HG03469 (cell line): ENCODE measurements at regions not wholly inside any gene's neighbourhood (a gene's known extent, or its start where the extent isn't known, plus 50 kb on each side); places are given as distances from the start of the nearest gene placed in this dataset.
"Not testable (repeated sequence)": the region's sequence is repeated elsewhere in the genome, so short reads cannot be mapped to it uniquely, and the experiment has no call there.

Source experiments
- ATAC-seq: cut with Tn5 transposase; IDR thresholded peaks from one replicate; pipeline ENCODE4 v1.9.1; 2021; ENCODE audit warnings: mild to moderate bottlenecking, moderate library complexity, moderate number of reproducible peaks; ENCODE audit not compliant: unreplicated experiment

DNA sequence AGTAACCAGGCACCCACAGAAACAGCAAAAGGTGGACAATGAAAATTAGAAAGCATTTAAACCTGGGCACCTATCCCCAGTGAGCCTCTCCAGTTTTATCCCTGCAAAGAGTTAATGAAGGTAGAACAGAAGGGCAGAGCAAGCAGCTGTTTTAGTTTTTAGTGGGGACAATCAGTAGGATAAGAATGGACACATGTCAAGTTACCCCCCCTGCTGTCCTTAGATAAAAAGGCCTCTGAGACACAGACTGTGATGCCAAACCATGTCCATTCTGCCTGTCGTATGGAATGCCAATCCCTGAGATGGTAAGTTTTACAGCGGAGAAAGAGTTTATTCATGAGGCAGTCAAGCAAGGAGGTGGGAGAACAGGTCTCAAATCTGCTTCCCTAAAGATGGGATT is 162.6 kb upstream of the AGR3 start:
- no peak for ATAC-seq

DNA sequence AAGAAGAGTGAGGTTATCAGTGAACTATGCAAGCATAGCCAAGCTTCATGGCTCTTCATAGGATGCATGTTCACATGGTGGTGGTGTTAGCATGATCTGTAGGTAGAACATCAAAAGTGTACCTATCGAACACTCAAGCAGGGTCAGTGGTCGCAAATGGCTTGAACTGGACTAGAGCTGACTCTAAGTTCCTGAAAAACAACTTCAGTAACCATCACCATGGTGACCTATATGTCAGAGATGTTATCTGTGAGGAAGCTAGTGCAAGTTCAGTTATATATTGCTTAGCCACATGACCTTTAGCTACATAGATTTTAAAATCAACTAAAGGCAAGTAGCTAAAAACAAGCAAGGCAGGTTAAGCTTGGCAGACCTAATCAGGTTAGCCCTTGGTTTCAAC is 163.1 kb upstream of the AGR3 start:
- no peak for ATAC-seq

DNA sequence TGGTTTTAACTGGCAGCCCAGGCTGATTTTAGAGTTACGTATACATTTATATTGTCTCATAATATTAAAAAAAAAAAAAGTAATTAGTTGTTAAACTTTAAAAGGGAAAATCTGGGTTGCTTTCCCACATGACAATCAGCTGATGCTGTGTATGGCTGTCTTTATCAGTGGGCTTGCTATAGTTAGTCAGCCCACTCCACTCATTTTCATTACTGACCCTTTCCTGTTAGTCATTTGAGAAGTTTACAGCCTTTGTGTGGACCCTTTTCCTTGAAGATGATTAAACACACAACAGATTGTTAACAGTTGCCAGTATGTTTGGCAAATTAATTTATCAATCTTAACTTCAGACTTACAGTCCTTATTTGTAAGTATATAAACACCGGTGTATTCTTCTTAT is 164.5 kb upstream of the AGR3 start:
- no peak for ATAC-seq

DNA sequence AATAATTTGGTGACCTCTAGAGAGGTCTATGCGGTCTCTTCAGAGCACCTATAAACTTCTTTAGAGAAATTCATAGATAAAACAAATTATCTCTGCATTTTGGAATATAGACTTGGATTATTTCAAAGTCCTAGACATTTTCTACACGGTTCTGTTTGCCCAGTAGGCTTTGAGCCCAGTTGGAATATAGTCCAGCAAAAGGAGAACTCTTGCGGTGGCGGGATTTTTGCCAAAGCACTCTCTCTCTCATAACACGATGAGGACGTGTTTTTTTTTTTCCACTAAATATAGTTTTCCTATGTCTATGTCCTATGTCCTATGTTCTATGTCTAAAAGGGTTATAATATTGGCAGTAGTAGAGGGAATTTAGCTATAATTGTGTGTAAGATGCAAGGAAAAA is 164.9 kb upstream of the AGR3 start:
- ATAC-seq = no peak

DNA sequence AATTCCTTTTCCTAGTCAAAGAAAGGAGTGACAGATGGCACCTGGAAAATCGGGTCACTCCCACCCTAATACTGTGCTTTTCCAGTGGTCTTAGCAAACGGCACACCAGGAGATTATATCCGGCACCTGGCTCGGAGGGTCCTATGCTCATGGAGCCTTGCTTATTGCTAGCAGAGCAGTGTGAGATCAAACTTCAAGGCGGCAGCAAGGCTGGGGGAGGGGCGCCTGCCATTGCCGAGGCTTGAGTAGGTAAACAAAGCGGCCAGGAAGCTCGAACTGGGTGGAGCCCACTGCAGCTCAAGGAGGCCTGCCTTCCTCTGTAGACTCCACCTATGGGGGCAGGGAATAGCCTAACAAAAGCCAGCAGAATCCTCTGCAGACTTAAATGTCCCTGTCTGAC is 171.4 kb upstream of the AGR3 start:
- ATAC-seq = not testable (repeated sequence)

DNA sequence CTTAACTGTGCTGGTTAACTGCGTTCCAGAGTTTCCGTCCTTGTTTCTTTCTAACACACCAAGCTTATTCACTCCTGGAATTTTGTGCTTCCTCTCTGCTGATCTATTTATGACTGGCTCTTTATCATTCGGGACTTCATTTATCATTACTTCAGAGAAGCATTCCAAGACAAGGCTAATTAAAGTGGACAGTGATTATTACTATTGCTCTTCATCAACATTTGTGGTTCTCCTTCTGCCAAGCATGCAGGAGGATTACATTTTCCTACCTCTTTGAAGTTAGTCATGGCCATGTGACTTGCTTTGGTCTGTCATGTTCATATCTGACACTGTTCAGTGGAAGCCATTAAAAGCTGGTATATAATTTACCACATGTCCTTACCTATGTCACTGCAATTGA is 172.4 kb upstream of the AGR3 start:
- no peak for ATAC-seq

DNA sequence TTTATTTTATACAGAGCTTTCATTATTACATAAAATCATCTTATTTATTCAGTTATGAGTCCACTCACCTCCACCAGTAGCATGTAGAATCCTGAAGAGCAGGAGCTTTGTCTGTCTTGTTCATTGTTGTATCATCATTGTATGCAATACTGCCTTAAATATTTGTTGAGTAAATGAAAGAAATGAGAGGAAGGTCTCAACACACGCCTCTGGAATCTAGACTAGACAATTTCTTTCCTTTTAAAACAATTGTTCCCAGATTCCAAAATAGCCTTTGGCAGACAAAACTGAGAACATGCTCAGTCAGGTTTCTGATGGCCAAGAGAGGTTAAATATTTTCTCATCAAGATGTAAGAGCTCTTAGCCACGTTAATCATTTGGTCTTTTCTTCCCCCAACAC is 173.1 kb upstream of the AGR3 start:
- no peak for ATAC-seq

DNA sequence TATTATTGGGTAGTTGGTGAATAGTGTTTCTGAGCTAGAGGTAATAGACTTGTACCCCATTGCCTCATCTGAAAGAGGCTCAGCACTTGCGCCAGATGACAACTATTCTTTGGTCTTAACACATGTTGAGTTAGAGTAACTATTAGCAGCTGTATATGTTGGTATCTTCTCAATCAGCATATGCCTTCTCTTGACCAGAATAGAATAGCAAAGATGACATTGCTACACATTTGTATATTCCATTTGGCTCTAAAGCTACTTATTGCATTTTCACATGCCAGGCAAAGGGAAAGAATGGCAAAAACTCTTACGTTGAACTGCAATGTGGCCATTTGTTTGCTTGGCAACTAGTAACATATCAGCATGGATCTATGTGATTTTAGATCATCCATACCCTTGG is 173.8 kb upstream of the AGR3 start:
- no peak for ATAC-seq

DNA sequence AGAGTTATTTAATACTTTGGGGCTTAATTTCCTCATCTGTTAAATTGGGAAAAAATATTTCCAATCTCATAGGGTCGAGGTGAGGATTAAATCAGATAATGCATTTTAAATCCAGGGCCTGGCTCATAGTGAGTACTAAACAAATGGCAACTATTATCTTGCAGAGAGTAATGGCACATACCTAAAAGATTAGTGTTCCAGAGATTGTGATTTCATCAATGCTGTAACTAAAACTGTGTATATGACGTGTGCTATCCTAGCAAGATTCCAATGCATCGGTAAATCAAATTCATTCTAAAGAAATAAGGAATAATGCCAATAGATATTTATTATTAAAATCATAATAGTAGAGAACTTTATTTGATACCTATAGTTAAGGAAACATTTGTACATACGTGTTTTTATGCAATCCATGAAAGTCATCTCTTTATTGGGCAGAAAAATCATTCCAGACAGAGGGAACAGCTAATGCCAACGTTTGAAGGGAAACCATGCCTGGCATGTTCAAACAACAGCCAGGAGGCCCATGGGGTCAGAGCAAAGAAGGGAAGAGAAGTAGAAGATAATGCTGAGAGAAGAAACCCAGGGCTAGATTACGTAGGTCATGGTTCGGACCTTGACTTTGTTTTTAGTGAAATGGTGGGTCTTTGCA is 174.8 kb upstream of the AGR3 start:
- no peak for ATAC-seq

DNA sequence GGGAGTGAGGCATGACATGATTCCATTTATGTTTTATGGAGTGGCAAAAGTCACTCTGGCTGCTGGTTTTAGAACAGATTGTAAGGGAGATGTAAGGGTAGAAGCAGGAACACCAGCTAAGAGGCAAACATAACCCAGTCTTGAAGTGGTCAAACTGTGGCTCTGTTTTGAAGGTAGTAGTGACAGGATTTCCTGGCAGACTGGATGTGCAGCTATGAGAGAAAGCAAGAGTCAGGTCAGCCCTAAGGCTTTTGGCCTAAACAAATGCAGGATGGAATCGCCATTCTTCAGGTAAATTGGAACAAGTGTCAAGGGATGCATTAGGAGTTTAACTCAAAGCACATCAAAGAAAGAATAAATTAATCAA is 175.3 kb upstream of the AGR3 start:
- no peak for ATAC-seq

DNA sequence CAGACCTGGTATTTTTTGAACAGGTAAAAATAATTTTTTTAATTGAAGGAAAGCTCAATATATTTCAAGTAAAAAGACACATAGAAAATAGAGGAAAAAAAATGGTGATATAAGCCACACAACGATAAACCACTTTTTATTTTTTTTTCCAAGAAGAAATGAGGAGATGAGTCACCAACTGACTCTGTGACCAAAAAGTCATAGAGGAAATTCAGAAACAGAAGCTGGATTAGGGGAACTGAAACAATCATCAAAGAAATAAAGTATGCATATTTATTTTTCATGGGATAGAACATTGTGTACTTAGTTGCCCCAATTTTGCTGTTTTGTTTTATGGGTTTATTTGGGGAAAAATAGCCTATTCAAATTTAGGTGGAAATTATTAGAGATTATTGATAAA is 176.8 kb upstream of the AGR3 start:
- ATAC-seq = no peak

DNA sequence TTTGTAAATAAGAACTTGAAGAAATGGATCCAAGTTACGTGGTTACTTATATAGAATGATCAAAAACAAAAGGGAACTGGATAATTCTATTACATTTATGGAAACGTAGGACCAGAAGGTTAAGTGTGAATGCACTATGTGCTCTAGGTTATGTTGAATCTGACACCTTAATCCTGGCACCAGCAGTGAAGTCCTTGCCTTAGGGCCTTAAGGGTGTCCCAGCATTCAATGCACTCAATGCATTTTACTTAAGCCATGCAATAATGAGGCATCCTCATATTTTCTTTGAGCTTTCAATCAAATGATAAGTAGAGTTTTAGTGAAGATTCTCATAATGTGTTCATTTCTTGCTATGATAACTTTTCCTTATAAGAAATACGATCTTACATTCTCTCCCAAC is 178.3 kb upstream of the AGR3 start:
- ATAC-seq = no peak

DNA sequence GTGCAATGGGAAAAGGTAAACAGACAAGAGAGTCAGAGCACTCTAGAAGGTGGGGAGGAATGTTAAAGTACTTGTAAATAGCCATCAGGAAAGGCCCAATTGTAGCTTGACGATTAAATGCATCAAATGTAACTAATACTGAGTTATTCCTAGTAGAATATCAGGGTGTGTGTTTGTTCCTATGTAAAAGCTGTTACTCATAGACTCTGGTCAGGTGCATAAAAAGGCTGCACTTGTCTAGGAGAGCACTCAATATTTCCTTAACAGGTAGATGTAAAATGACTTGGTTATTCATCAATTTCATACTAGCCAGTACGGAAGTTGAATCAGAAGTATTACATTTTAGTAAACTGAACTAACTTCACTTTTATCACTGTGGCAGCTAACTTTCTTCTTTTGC is 179.7 kb upstream of the AGR3 start:
- ATAC-seq = no peak

DNA sequence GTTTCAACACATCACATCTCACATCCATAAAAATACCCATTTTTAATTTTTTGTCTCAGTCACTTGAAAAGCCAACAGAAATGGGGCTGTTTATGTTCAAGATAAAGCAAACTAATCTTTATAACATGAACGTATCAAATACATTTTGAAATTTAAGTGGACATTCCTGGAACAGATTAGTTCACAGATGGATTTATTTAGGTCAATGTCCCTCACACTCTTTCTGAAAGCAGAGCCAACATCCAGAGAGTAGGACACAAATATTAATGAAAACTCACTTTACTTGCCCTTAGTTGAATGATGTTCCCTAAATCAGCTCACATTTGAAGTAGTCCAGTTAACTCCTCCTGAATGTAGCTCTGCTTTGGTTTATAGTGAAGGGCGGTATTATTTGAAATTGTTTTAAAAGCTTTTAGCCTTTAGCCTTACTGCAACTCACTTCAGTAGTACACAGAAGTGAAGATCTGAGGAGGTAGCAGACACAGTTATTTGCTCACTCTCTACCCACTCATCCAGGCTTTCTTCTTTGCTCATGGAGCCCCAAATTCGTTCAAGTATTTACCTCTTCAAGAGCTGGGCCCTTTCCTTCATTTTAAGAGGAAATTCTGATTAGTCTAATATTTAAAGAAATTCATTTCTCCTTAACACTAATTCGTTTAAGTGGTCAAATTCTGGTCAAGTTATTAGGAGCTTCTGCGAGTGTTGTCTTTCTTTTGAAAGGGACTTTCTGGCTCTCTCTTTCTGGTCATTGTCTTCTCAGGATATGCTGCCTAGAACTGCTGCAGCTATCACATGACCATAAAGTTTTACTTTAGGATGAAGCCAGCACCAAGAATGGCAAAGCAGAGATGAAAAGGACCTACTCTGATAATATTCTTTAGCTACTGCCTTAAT is 180.6 kb upstream of the AGR3 start:
- ATAC-seq = no peak

DNA sequence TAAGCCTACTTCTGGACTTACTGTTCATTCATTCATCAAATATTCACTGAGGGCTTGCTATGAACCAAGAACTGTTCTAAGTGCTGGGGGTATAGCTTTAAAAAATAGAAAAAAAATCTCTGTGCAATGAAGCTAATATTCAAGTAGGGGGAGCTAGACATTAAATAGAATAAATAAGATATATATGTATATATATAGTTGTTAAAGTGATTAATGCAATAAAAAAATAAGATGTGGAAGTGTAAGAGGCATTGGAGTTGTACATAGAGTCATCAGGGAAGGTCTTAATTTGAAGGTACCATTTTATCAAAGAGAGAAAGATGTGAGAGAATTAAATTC is 181.2 kb upstream of the AGR3 start:
- no peak for ATAC-seq

DNA sequence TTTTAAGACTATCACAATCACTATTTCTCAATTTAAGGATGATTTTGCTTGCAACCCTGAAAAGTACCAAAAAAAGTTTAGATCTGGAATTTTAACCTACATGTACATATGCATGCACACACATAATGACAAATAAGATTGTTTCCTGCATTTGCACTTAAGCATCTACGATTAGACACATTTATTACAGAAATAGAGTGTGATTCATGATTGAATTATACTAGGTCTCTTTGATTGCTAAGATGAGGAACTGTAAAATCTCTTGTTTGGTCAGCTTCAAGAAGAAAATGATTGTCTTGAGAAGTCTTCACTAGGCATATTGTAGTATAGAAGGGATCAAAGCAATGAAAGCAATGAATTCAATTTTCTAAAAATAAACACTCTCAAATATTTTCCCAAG is 185.9 kb upstream of the AGR3 start:
- no peak for ATAC-seq

DNA sequence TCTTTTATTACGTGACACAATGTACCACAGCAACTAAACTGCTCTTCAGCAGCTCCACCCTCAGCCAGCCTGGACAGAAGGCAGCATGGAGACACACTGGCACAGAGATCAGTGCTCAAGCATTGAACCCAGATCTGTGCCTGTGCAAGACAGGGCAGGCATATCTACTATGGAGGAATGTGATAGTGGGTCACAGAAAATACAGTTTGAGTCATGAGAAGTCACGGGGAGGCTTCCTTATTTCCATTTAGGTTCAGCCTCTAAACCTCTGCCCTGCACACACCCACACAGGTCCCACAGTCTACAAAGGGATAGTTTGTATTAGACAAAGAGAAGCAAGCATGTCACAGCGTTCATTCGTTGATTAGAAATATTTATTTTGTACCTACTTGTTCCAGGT is 187.4 kb upstream of the AGR3 start:
- ATAC-seq = no peak

DNA sequence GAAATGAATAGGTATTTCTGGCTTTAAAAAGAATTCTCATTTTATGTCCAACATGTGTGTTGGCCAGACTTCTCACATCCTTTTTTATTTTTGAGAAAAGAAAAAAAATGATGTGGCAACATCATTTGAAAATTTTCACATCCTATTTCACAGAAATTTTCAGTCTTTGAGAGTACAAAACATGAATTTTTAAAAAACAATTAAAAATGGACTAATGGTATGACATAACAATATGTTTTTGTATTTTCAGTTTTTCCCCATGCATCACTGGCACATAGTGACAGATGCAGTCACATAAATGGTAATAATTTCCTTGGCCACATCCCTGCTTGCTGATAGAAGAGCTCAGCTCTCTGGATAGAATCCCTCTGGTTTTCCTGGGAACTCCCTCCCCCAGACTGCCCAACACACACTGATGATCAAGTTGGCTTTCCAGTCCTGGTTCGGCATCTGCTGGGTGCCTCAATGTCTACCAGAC is 188.5 kb upstream of the AGR3 start:
- ATAC-seq = no peak

DNA sequence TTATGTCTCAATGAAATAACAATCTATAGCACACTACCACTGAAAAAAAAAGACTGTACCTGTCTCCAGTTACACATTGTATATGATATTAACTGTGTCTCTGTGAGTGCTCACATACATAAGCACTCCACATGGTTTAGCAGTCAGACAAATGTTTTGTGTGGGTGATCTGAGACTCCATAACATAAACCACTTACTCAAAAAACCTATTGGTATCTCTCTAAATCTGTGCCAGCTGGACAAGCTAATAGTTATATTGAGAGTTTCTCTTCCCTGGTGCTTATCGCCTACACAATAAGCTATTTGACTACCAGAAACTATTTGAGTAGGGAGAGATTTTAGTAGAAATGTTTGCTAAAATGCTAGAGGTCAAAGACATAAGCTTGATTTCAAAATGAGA is 190.1 kb upstream of the AGR3 start:
- peak; percentile 78 for ATAC-seq

DNA sequence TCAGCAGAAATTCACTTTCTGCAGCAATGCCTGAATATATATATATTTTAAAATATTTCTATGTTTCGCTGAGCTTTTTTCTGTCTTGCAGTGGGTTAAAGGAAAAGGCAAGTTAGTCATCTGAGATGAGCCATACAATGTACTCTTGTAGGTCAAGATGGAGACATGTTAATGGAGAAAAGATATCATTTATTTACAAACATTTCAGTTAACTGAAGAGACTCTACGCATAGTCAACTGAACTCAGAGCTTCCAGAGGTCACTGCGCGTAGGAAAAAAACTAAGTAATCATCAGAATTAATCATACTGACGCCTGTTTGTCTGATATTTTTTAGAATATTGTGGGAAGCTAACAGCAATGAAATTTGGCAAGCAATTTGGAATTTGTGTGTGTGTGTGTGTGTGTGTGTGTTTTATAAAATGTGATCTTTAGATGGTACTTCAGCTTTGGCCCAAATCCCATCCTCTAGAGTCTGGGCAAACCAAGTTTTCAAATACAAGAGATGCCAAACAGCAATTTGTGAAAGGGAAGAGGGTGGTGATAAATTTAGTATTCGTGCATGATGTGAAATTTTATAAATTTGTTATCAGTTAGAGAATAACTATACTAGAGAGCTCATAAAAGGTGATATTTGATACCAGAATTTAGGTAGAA is 193.9 kb upstream of the AGR3 start:
- no peak for ATAC-seq

DNA sequence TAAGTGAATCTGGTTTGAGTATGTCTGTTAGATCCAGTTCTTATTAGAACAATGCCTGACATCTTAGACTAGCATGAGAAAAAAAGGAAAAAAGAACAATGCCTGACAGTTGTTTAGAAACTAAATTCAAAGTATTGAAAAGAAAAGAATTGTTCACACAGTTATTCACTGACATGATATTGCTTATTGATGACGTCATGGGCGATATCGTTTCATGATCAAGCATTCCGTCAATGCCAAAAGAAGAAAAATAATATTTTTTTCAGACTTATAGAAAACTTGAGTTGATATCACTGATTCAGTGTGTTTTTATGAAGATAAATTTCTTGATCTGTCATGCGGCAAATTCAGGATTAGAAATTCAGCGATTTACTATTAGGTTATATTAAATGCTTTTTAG is 196.5 kb upstream of the AGR3 start:
- no peak for ATAC-seq
